Smooth muscle cell (in vitro differentiated cells): ENCODE measurements at regions not wholly inside any gene's neighbourhood (a gene's known extent, or its start where the extent isn't known, plus 50 kb on each side); places are given as distances from the start of the nearest gene placed in this dataset.

Source experiments
- DNase-seq: peaks from one replicate; lab custom pipeline; 2025; ENCODE audit not compliant: unreplicated experiment; lab: John Stamatoyannopoulos, UW
- H2AFZ ChIP-seq: fragments of 200-600 bp; sonication (generic); 2 replicates; pipeline ENCODE4 v1.6.0; 2016; ENCODE audit warnings: antibody characterized with exemption, low read depth, mild to moderate bottlenecking
- H3F3A ChIP-seq: fragments of 200-600 bp; sonication (generic); 2 replicates; pipeline ENCODE4 v1.6.0; 2017; ENCODE audit warnings: antibody characterized with exemption, low read depth
- H3K27ac ChIP-seq: fragments of 200-600 bp; sonication (generic); 2 replicates; pipeline ENCODE4 v1.5.1; 2016; ENCODE audit warnings: low read depth, mild to moderate bottlenecking
- H3K27me3 ChIP-seq: fragments of 200-600 bp; sonication (generic); 2 replicates; pipeline ENCODE4 v1.6.1; 2016; ENCODE audit warnings: low read depth, mild to moderate bottlenecking
- H3K36me3 ChIP-seq: fragments of 200-600 bp; sonication (generic); 2 replicates; pipeline ENCODE4 v1.5.1; 2016; ENCODE audit warnings: low read depth
- H3K4me1 ChIP-seq: fragments of 200-600 bp; sonication (generic); 2 replicates; pipeline ENCODE4 v1.5.1; 2016; ENCODE audit warnings: low read depth
- H3K4me2 ChIP-seq: fragments of 200-600 bp; sonication (generic); 2 replicates; pipeline ENCODE4 v1.6.0; 2016; ENCODE audit warnings: mild to moderate bottlenecking
- H3K4me3 ChIP-seq: fragments of 200-600 bp; sonication (generic); 2 replicates; pipeline ENCODE4 v1.5.1; 2016; ENCODE audit warnings: mild to moderate bottlenecking
- H3K79me2 ChIP-seq: fragments of 200-600 bp; sonication (generic); 2 replicates; pipeline ENCODE4 v1.6.0; 2016; ENCODE audit warnings: low read depth, mild to moderate bottlenecking
- H3K9ac ChIP-seq: fragments of 200-600 bp; sonication (generic); 2 replicates; pipeline ENCODE4 v1.6.0; 2016; ENCODE audit warnings: low read depth
- H3K9me3 ChIP-seq: fragments of 200-600 bp; sonication (generic); replicated peaks from 2 replicates; pipeline ENCODE4 v1.5.1; 2016; ENCODE audit warnings: low read depth
- H4K20me1 ChIP-seq: fragments of 200-600 bp; sonication (generic); 2 replicates; pipeline ENCODE4 v1.6.0; 2016; ENCODE audit warnings: low read depth
- CTCF ChIP-seq: fragments of 200-600 bp; sonication (generic); IDR thresholded peaks from 2 replicates; pipeline ENCODE4 v1.5.1; 2017; ENCODE audit warnings: borderline replicate concordance, mild to moderate bottlenecking, antibody characterized with exemption; ENCODE audit not compliant: insufficient read depth, poor library complexity, severe bottlenecking
- WGBS: methylation state at CpG from one replicate; pipeline ENCODE4 v1.1.7; 2016; ENCODE audit warnings: low lambda C conversion rate; 5-methylcytosine and 5-hydroxymethylcytosine counted together

GRCh38 chr10:30215141-30215540 is 133.9 kb downstream of the MTPAP start:
- Histone ChIP-seq H3K9me3 (no peaks in the 10 kb centered on the region), H4K20me1 (no peaks in the 10 kb centered on the region), H3K27me3 (no peaks in the 10 kb centered on the region), H3K36me3 (no peaks in the 10 kb centered on the region), H3K9ac (no peak overlapping the region), H3K27ac (no peak overlapping the region), H3K79me2 (no peaks in the 10 kb centered on the region), H3K4me1 (no peaks in the 10 kb centered on the region), H2AFZ (no peak overlapping the region), H3K4me2 (no peak overlapping the region), H3F3A (no peaks in the 10 kb centered on the region), H3K4me3 (no peak overlapping the region)
- 95% methylated on average over 2 of the region's 2 CpGs for WGBS
- no peak for TF ChIP-seq CTCF
- DNase-seq: no peak

GRCh38 chr10:30210296-30210695 is 138.8 kb downstream of the MTPAP start:
- Histone ChIP-seq H3K79me2 (no peaks in the 10 kb centered on the region), H4K20me1 (no peaks in the 10 kb centered on the region), H3K4me1 (no peaks in the 10 kb centered on the region), H3K4me3 (no peak overlapping the region), H2AFZ (no peak overlapping the region), H3K27me3 (no peaks in the 10 kb centered on the region), H3K9me3 (no peaks in the 10 kb centered on the region), H3K4me2 (no peak overlapping the region), H3K36me3 (no peaks in the 10 kb centered on the region), H3F3A (no peaks in the 10 kb centered on the region), H3K9ac (no peak overlapping the region), H3K27ac (no peak overlapping the region)
- no peak for DNase-seq
- 92% methylated on average over 4 of the region's 4 CpGs for WGBS
- TF ChIP-seq CTCF: no peak

- no peaks in the 10 kb centered on the region for H3K27me3 ChIP-seq
- H3K9ac ChIP-seq: no peak overlapping the region
- no peak for DNase-seq
- H4K20me1 ChIP-seq: no peaks in the 10 kb centered on the region
- no peaks in the 10 kb centered on the region for H3K36me3 ChIP-seq
- H3F3A ChIP-seq: no peaks in the 10 kb centered on the region
- WGBS: 92% methylated on average over 2 of the region's 2 CpGs
- H3K4me1 ChIP-seq: no peaks in the 10 kb centered on the region
- no peak overlapping the region for H3K4me3 ChIP-seq
- no peak for TF ChIP-seq CTCF
- no peak overlapping the region for H3K27ac ChIP-seq
- peaks cover 4% of the 10 kb centered on the region for H3K9me3 ChIP-seq
- H3K79me2 ChIP-seq: no peaks in the 10 kb centered on the region
- no peak overlapping the region for H3K4me2 ChIP-seq
- no peak overlapping the region for H2AFZ ChIP-seq
Measured at GRCh38 chr10:30208330-30208729, 140.7 kb downstream of the MTPAP start.

GRCh38 chr10:30207485-30208052 is 141.5 kb downstream of the MTPAP start:
- no peaks in the 10 kb centered on the region for H3F3A ChIP-seq
- H3K4me2 ChIP-seq: no peak overlapping the region
- DNase-seq: no peak

More at GRCh38 chr10:30207485-30208052, 141.5 kb downstream of the MTPAP start:
- Histone ChIP-seq H3K9me3 (peaks cover 6% of the 10 kb centered on the region), H3K27me3 (no peaks in the 10 kb centered on the region), H3K4me1 (no peaks in the 10 kb centered on the region), H3K27ac (no peak overlapping the region), H2AFZ (no peak overlapping the region), H3K4me3 (no peak overlapping the region), H3K9ac (no peak overlapping the region), H3K36me3 (no peaks in the 10 kb centered on the region), H4K20me1 (no peaks in the 10 kb centered on the region), H3K79me2 (no peaks in the 10 kb centered on the region)
- 30% methylated on average over 10 of the region's 10 CpGs for WGBS
- no peak for TF ChIP-seq CTCF
